D721Med (cell line): ENCODE measurements at regions not wholly inside any gene's neighbourhood (a gene's known extent, or its start where the extent isn't known, plus 50 kb on each side); places are given as distances from the start of the nearest gene placed in this dataset.
"Not testable (repeated sequence)": the region's sequence is repeated elsewhere in the genome, so short reads cannot be mapped to it uniquely, and the experiment has no call there.

Experiments used
- DNase-seq: peaks from one replicate; pipeline ENCODE4 v3.0.0; 2011; ENCODE audit warnings: low spot score; ENCODE audit not compliant: insufficient read length
- FAIRE-seq: peaks from 2 replicates; lab custom pipeline; 2011; peaks lifted over from hg19 to GRCh38; lab: Jason Lieb, UNC
- CTCF ChIP-seq: IDR thresholded peaks from 2 replicates; pipeline ENCODE4 v1.5.1; 2012; ENCODE audit warnings: mild to moderate bottlenecking, control low read depth; ENCODE audit not compliant: insufficient read depth; ENCODE audit errors: missing control alignments

GRCh38 chr3:147705651-147706051 is 296.5 kb downstream of the ZIC1 start:
- DNase-seq (no peak), FAIRE-seq (no peak)
- TF ChIP-seq CTCF, result no peak

- DNase-seq, FAIRE-seq: not testable (repeated sequence)
These were observed 301.6 kb downstream of the ZIC1 start for GRCh38 chr3:147710753-147711152.

- no peak for DNase-seq
- no peak for TF ChIP-seq CTCF
- FAIRE-seq, result no peak
These were observed 303.2 kb downstream of the ZIC1 start for GRCh38 chr3:147712357-147712756.

- not testable (repeated sequence) for FAIRE-seq, DNase-seq
These were observed 303.6 kb downstream of the ZIC1 start for GRCh38 chr3:147712758-147713157.

GRCh38 chr3:147713234-147714133 is 304.3 kb downstream of the ZIC1 start:
- no peak for FAIRE-seq
- no peak for DNase-seq
- no peak for TF ChIP-seq CTCF

- no peak for FAIRE-seq
- no peak for TF ChIP-seq CTCF
These were observed 320.5 kb downstream of the ZIC1 start for GRCh38 chr3:147729641-147730040.

GRCh38 chr3:147730284-147730683 is 321.1 kb downstream of the ZIC1 start:
- FAIRE-seq (no peak), DNase-seq (no peak)
- TF ChIP-seq CTCF, result no peak

More at GRCh38 chr3:147729641-147730040, 320.5 kb downstream of the ZIC1 start:
- DNase-seq, result no peak

- no peak for TF ChIP-seq CTCF
- DNase-seq (no peak), FAIRE-seq (no peak)
These were observed 324.1 kb downstream of the ZIC1 start for GRCh38 chr3:147733217-147733616.
